UCSD-AML1 (cell line): ENCODE measurements at regions not wholly inside any gene's neighbourhood (a gene's known extent, or its start where the extent isn't known, plus 50 kb on each side); places are given as distances from the start of the nearest gene placed in this dataset.
A peak's percentile ranks its signal among the peaks of the same experiment; 100 is the strongest.
"Not testable (repeated sequence)": the region's sequence is repeated elsewhere in the genome, so short reads cannot be mapped to it uniquely, and the experiment has no call there.

Experiments used
- DNase-seq: peaks from one replicate; lab custom pipeline; 2025; ENCODE audit not compliant: unreplicated experiment; lab: John Stamatoyannopoulos, UW

GRCh38 chr15:62362608-62363007 is 197.5 kb upstream of the C2CD4B start:
- no peak for DNase-seq

GRCh38 chr15:62363913-62364312 is 198.8 kb upstream of the C2CD4B start:
- DNase-seq: no peak

- no peak for DNase-seq
These were observed 200.8 kb upstream of the C2CD4B start for GRCh38 chr15:62365795-62366442.

- no peak for DNase-seq
These were observed 204.4 kb upstream of the C2CD4B start for GRCh38 chr15:62369454-62369853.

GRCh38 chr15:62371683-62372082 is 206.6 kb upstream of the C2CD4B start:
- DNase-seq: not testable (repeated sequence)

- no peak for DNase-seq
These were observed 212.8 kb upstream of the C2CD4B start for GRCh38 chr15:62377736-62378480.

GRCh38 chr15:62378772-62379498 is 213.8 kb upstream of the C2CD4B start:
- no peak for DNase-seq

GRCh38 chr15:62380011-62380410 is 214.9 kb upstream of the C2CD4B start:
- DNase-seq: no peak

- DNase-seq: no peak
These were observed 217.0 kb upstream of the C2CD4B start for GRCh38 chr15:62382046-62382445.

- DNase-seq: peak; percentile 75
These were observed 225.1 kb upstream of the C2CD4B start, which contains the start of gene TLN2 for GRCh38 chr15:62389885-62390790. Gene TLN2 (plus strand): TSS chr15:62390550.

- DNase-seq: peak; percentile 31
These were observed 225.9 kb upstream of the C2CD4B start for GRCh38 chr15:62390791-62391640.

GRCh38 chr15:62391641-62392262 is 226.7 kb upstream of the C2CD4B start:
- DNase-seq: peak; percentile 34

- DNase-seq: no peak
These were observed 227.3 kb upstream of the C2CD4B start for GRCh38 chr15:62392376-62392775.

GRCh38 chr15:62393196-62393595 is 228.1 kb upstream of the C2CD4B start:
- no peak for DNase-seq

- DNase-seq: no peak
These were observed 229.0 kb upstream of the C2CD4B start for GRCh38 chr15:62394079-62394478.

GRCh38 chr15:62400778-62401177 is 235.7 kb upstream of the C2CD4B start:
- no peak for DNase-seq

- DNase-seq: no peak
These were observed 237.6 kb upstream of the C2CD4B start for GRCh38 chr15:62402687-62403086.

- no peak for DNase-seq
These were observed 238.2 kb upstream of the C2CD4B start for GRCh38 chr15:62403164-62403809.
